SK-N-SH (cell line): ENCODE measurements at regions not wholly inside any gene's neighbourhood (a gene's known extent, or its start where the extent isn't known, plus 50 kb on each side); places are given as distances from the start of the nearest gene placed in this dataset.

Experiments used
- CTCF ChIP-seq: fragments of 200-600 bp; sonication (generic); IDR thresholded peaks from 2 replicates; pipeline ENCODE4 v1.6.1; 2017; ENCODE audit warnings: antibody characterized with exemption, mild to moderate bottlenecking, moderate library complexity
- EZH2phosphoT487 ChIP-seq: fragments of 200-600 bp; sonication (generic); IDR thresholded peaks from 2 replicates; pipeline ENCODE4 v1.6.1; 2017; ENCODE audit warnings: low read depth, mixed run types, mild to moderate bottlenecking, antibody characterized with exemption, moderate library complexity, borderline replicate concordance
- GABPA ChIP-seq: IDR thresholded peaks from 2 replicates; pipeline ENCODE4 v1.4.0; 2012; ENCODE audit warnings: low read depth, mild to moderate bottlenecking
- JUND ChIP-seq: IDR thresholded peaks from 2 replicates; pipeline ENCODE4 v1.4.0; 2012
- NRF1 ChIP-seq: IDR thresholded peaks from 2 replicates; pipeline ENCODE4 v1.6.1; 2012; ENCODE audit warnings: low read depth, mild to moderate bottlenecking, low read length
- PBX3 ChIP-seq: IDR thresholded peaks from 2 replicates; pipeline ENCODE4; 2012
- TAF1 ChIP-seq: IDR thresholded peaks from 2 replicates; pipeline ENCODE4 v1.6.1; 2012; ENCODE audit warnings: low read depth, mild to moderate bottlenecking, low read length, moderate library complexity, borderline replicate concordance

- no peak for TF ChIP-seq CTCF
- TF ChIP-seq EZH2phosphoT487 = no peak
- no peak for TF ChIP-seq NRF1
- no peak for TF ChIP-seq PBX3
- TF ChIP-seq GABPA = no peak
- TF ChIP-seq JUND = no peak
- TF ChIP-seq TAF1 = no peak
These were observed 153.7 kb upstream of the KCNJ18 start for GRCh38 chr17:21538615-21539014.
